K562 (cell line): ENCODE measurements at regions not wholly inside any gene's neighbourhood (a gene's known extent, or its start where the extent isn't known, plus 50 kb on each side); places are given as distances from the start of the nearest gene placed in this dataset.

Experiments used
- AFF4 ChIP-seq: sonication (generic); formaldehyde crosslinking; IDR thresholded peaks from 2 replicates; pipeline ENCODE4 v1.8.0; 2023; ENCODE audit warnings: mild to moderate bottlenecking, missing genetic modification reagents
- CREM ChIP-seq: IDR thresholded peaks from 2 replicates; pipeline ENCODE4 v1.6.1; 2014; ENCODE audit warnings: antibody characterized with exemption, low read depth
- MAZ ChIP-seq, 2 experiments: fragments of 450-650 bp in 1 of 2; sonication (generic) in 1 of 2; formaldehyde crosslinking; IDR thresholded peaks in 1 of 2; conservative IDR thresholded peaks in 1 of 2; 2 replicates each; pipeline versions ENCODE4 v1.4.0 to v1.5.0; 2020; ENCODE audit warnings: mild to moderate bottlenecking in 1 of 2, missing genetic modification reagents in 1 of 2
- PHF8 ChIP-seq: fragments of 200-600 bp; sonication (generic); IDR thresholded peaks from 2 replicates; pipeline ENCODE4 v1.6.1; 2012; ENCODE audit warnings: mixed run types, mild to moderate bottlenecking, inconsistent platforms, low read length, moderate library complexity, borderline replicate concordance
- POLR2AphosphoS5 ChIP-seq: IDR thresholded peaks from 2 replicates; pipeline ENCODE4 v1.6.1; 2011; ENCODE audit warnings: mild to moderate bottlenecking, low read depth, low read length, moderate library complexity; ENCODE audit not compliant: control insufficient read depth, insufficient read depth
- RCOR1 ChIP-seq, 2 experiments: IDR thresholded peaks; 2 replicates each; pipeline ENCODE4 v1.6.1; 2012; ENCODE audit warnings: low read depth in 2 of 2, low read length in 2 of 2, borderline replicate concordance in 1 of 2, improper control_type of control experiment in 1 of 2
- SIN3B ChIP-seq: fragments of 450-650 bp; IDR thresholded peaks from 2 replicates; pipeline ENCODE4 v1.6.1; 2017; ENCODE audit warnings: low read depth, mild to moderate bottlenecking, moderate library complexity
- SRF ChIP-seq, 2 experiments: fragments of 250-450, 450-650 bp in 1 of 2; sonication (Bioruptor Pico) in 1 of 2; sonication (generic) in 1 of 2; formaldehyde crosslinking; IDR thresholded peaks; 2 replicates each; pipeline versions ENCODE4 v1.5.0 to v1.5.1; 2020 to 2022; ENCODE audit warnings: mild to moderate bottlenecking in 1 of 2, missing genetic modification reagents in 1 of 2
- YY1 ChIP-seq, 3 experiments: IDR thresholded peaks; 2 replicates each; pipeline ENCODE4 v1.6.1; 2011; ENCODE audit warnings: low read length in 2 of 3, mild to moderate bottlenecking in 2 of 3, moderate library complexity in 2 of 3, borderline replicate concordance in 1 of 3, control low read depth in 1 of 3, low read depth in 1 of 3; ENCODE audit not compliant: insufficient read depth in 3 of 3, insufficient replicate concordance in 2 of 3, control insufficient read depth in 1 of 3, insufficient read length in 1 of 3; ENCODE audit errors: extremely low read depth in 1 of 3
- ZBTB34 ChIP-seq: fragments of 250-450 bp; sonication (Bioruptor Pico); IDR thresholded peaks from 2 replicates; pipeline ENCODE4 v1.8.0; 2021; ENCODE audit warnings: mild to moderate bottlenecking, moderate library complexity
- ZNF76 ChIP-seq: fragments of 250-450 bp; sonication (Bioruptor Pico); IDR thresholded peaks from 2 replicates; pipeline ENCODE4 v1.4.0; 2020; ENCODE audit warnings: mild to moderate bottlenecking, moderate library complexity, borderline replicate concordance

GRCh38 chr16:7233975-7234374 is 98.7 kb upstream of the RBFOX1 start:
- TF ChIP-seq AFF4 (CRISPR knock-in tag): no peak
- no peak for TF ChIP-seq PHF8
- TF ChIP-seq RCOR1 (IDR thresholded peaks at IDR 0.05; ENCODE audit: borderline replicate concordance in 1 of 2, low read depth in 2 of 2, low read length in 2 of 2): no peak
- no peak for TF ChIP-seq MAZ (CRISPR knock-in tag; conservative IDR thresholded peaks at IDR 0.05 in 1 of 2, IDR thresholded peaks at IDR 0.05 in 1 of 2)
- TF ChIP-seq SRF (CRISPR knock-in tag; IDR thresholded peaks at IDR 0.05): no peak
- no peak for TF ChIP-seq ZNF76 (CRISPR knock-in tag)
- no peak for TF ChIP-seq POLR2AphosphoS5
- no peak for TF ChIP-seq SIN3B
- no peak for TF ChIP-seq CREM
- no peak for TF ChIP-seq YY1 (IDR thresholded peaks at IDR 0.05; ENCODE audit: borderline replicate concordance in 1 of 3, control insufficient read depth in 1 of 3, extremely low read depth in 1 of 3, insufficient read depth in 3 of 3, insufficient read length in 1 of 3, insufficient replicate concordance in 2 of 3, low read depth in 1 of 3, low read length in 2 of 3)
- no peak for TF ChIP-seq ZBTB34 (CRISPR knock-in tag)
